Neuronal stem cell (in vitro differentiated cells): ENCODE measurements at regions not wholly inside any gene's neighbourhood (a gene's known extent, or its start where the extent isn't known, plus 50 kb on each side); places are given as distances from the start of the nearest gene placed in this dataset.

Source experiments
- DNase-seq: peaks from one replicate; pipeline ENCODE4 v3.0.0-alpha.2; 2013; ENCODE audit warnings: low spot score
- H2AFZ ChIP-seq: one replicate; pipeline ENCODE4 v1.6.1; 2013; ENCODE audit warnings: mild to moderate bottlenecking, low read length, inconsistent platforms
- H2AK5ac ChIP-seq: 2 replicates; pipeline ENCODE4 v1.6.1; 2013; ENCODE audit warnings: low read depth, mild to moderate bottlenecking, inconsistent platforms, low read length, moderate library complexity, mixed read lengths
- H2BK120ac ChIP-seq: 2 replicates; pipeline ENCODE4 v1.6.1; 2013; ENCODE audit warnings: low read depth, mild to moderate bottlenecking, inconsistent platforms, low read length, moderate library complexity, mixed read lengths
- H2BK12ac ChIP-seq: one replicate; pipeline ENCODE4 v1.6.1; 2013; ENCODE audit warnings: low read length, inconsistent platforms
- H2BK15ac ChIP-seq: 2 replicates; pipeline ENCODE4 v1.6.1; 2013; ENCODE audit warnings: mild to moderate bottlenecking, low read length, inconsistent platforms, mixed read lengths
- H2BK5ac ChIP-seq: one replicate; pipeline ENCODE4 v1.6.1; 2013; ENCODE audit warnings: inconsistent platforms, mild to moderate bottlenecking, low read length, moderate library complexity
- H3K14ac ChIP-seq: one replicate; pipeline ENCODE4 v1.6.1; 2013; ENCODE audit warnings: low read length, inconsistent platforms
- H3K18ac ChIP-seq: 2 replicates; pipeline ENCODE4 v1.6.1; 2013; ENCODE audit warnings: low read length, inconsistent platforms
- H3K23ac ChIP-seq: 2 replicates; pipeline ENCODE4 v1.6.1; 2013; ENCODE audit warnings: low read depth, mild to moderate bottlenecking, mixed read lengths, low read length, inconsistent platforms; ENCODE audit not compliant: poor library complexity
- H3K27ac ChIP-seq: replicated peaks from 3 replicates; pipeline ENCODE4 v1.5.1; 2013; ENCODE audit warnings: low read length, inconsistent platforms
- H3K27me3 ChIP-seq, 3 experiments: 2 replicates each; pipeline ENCODE4 v1.6.1; 2013; ENCODE audit warnings: low read length in 3 of 3, mild to moderate bottlenecking in 2 of 3, inconsistent platforms in 1 of 3, low read depth in 1 of 3, mixed read lengths in 1 of 3, moderate library complexity in 1 of 3; ENCODE audit not compliant: control insufficient read depth in 3 of 3, insufficient read depth in 3 of 3
- H3K36me3 ChIP-seq, 2 donors: replicated peaks in 1 of 2; 2 replicates each; pipeline ENCODE4 v1.6.1; 2013; ENCODE audit warnings: low read length in 2 of 2; ENCODE audit not compliant: control insufficient read depth in 2 of 2, insufficient read depth in 2 of 2
- H3K4ac ChIP-seq: 2 replicates; pipeline ENCODE4 v1.6.1; 2013; ENCODE audit warnings: inconsistent platforms, mild to moderate bottlenecking, low read length, moderate library complexity
- H3K4me1 ChIP-seq, 2 donors: 1 replicate in 1 of 2; 2 replicates in 1 of 2; pipeline ENCODE4 v1.6.1; 2013; ENCODE audit warnings: low read length in 2 of 2, low read depth in 1 of 2; ENCODE audit not compliant: control insufficient read depth in 2 of 2, insufficient read depth in 1 of 2
- H3K4me2 ChIP-seq: one replicate; pipeline ENCODE4 v1.6.1; 2013; ENCODE audit warnings: mild to moderate bottlenecking, low read length, inconsistent platforms; ENCODE audit not compliant: insufficient read depth, poor library complexity, severe bottlenecking
- H3K4me3 ChIP-seq, 2 donors: 2 replicates each; pipeline ENCODE4 v1.5.1; 2013; ENCODE audit warnings: low read length in 2 of 2, mild to moderate bottlenecking in 2 of 2, inconsistent platforms in 1 of 2, moderate library complexity in 1 of 2
- H3K79me1 ChIP-seq: one replicate; pipeline ENCODE4 v1.6.1; 2013; ENCODE audit warnings: low read depth, mild to moderate bottlenecking, inconsistent platforms, low read length, moderate library complexity
- H3K9ac ChIP-seq: one replicate; pipeline ENCODE4 v1.6.1; 2013; ENCODE audit warnings: mild to moderate bottlenecking, low read depth, low read length, inconsistent platforms; ENCODE audit not compliant: poor library complexity
- H3K9me3 ChIP-seq, 2 donors: replicated peaks in 1 of 2; 2 replicates each; pipeline versions ENCODE3 to v1.6.1; 2013; ENCODE audit warnings: low read length in 2 of 2, mild to moderate bottlenecking in 2 of 2, inconsistent platforms in 1 of 2, low read depth in 1 of 2, mixed read lengths in 1 of 2, moderate library complexity in 1 of 2; ENCODE audit not compliant: control insufficient read depth in 2 of 2, insufficient read depth in 1 of 2
- H4K8ac ChIP-seq: one replicate; pipeline ENCODE4 v1.6.1; 2013; ENCODE audit warnings: low read depth, mild to moderate bottlenecking, inconsistent platforms, low read length, moderate library complexity
- H4K91ac ChIP-seq: one replicate; pipeline ENCODE4 v1.6.1; 2013; ENCODE audit warnings: low read length, low read depth, mild to moderate bottlenecking, inconsistent platforms; ENCODE audit not compliant: poor library complexity
- WGBS, 2 donors: extraction: QIAGEN DNeasy Blood & Tissue Kit; methylation state at CpG; one replicate each; pipeline ENCODE4 v1.1.7; 2013; ENCODE audit warnings: missing lambda C conversion rate in 2 of 2, mixed read lengths in 1 of 2; ENCODE audit not compliant: insufficient read length in 2 of 2, insufficient replicate concordance in 1 of 2; ENCODE audit errors: extremely low coverage in 2 of 2; 5-methylcytosine and 5-hydroxymethylcytosine counted together

DNA sequence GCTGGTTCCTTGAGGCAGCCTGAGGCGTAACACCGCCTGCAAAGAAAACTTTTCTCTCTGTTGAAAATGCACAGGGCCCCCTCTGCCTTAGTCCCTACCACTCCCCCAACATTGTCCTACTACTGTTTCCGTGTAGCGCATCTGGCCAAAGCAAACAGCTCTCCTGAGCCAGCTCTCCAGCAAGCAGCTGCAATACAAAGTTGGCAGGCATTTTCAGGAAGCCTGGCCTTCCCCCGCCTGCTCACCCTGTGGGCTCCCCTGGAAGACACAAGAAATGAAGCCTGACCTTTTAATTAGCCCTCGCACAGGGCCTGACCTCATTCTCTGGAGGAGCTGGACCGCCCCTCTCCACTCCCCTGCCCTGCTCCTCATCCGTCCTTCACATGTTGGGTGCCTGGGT lies 66.7 kb downstream of the SOX9 start:
- Histone ChIP-seq H3K4ac (no peak overlapping the region), H3K18ac (peak overlapping the region; percentile 60), H3K27ac (peak overlapping the region; percentile 38), H3K23ac (no peak overlapping the region), H2BK15ac (no peak overlapping the region), H4K91ac (no peak overlapping the region), H3K4me2 (no peak overlapping the region), H3K36me3 (peaks cover 0 to 2% of the 10 kb centered on the region in 2 donors), H2BK12ac (no peak overlapping the region), H4K8ac (no peak overlapping the region), H2BK5ac (no peak overlapping the region), H3K4me3 (no peak overlapping the region), H2BK120ac (no peak overlapping the region), H3K14ac (no peak overlapping the region), H3K9me3 (peaks cover 0 to 10% of the 10 kb centered on the region in 2 donors), H2AK5ac (no peak overlapping the region), H3K4me1 (peaks cover 0 to 20% of the 10 kb centered on the region in 2 donors), H3K27me3 (no peaks in the 10 kb centered on the region), H3K9ac (no peak overlapping the region), H3K79me1 (no peaks in the 10 kb centered on the region), H2AFZ (no peak overlapping the region)
- no CpG with 5 or more reads among the region's 8 CpGs for WGBS, 2 donors
- peak; percentile 24 for DNase-seq

DNA sequence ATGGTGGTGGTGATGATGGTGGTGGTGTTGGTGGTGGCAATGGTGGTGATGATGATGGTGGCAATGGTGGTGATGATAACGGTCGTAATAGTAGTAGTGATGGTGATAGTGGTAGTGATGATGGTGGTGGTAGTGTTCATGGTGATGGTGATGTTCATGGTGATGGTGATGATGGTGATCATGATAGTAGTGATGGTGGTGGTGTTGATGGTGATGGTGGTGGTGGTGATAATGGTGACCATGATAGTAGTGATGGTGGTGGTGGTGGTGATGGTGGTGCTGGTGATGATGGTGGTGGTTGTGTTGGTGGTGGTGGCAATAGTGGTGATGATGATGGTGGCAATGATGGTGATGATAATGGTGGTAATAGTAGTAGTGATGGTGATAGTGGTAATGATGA lies 68.0 kb downstream of the SOX9 start:
- H3K23ac ChIP-seq = no peak overlapping the region
- H3K79me1 ChIP-seq = no peaks in the 10 kb centered on the region
- peaks cover 0 to 17% of the 10 kb centered on the region in 2 donors for H3K4me1 ChIP-seq
- H3K18ac ChIP-seq = no peak overlapping the region
- H3K14ac ChIP-seq = no peak overlapping the region
- H2BK5ac ChIP-seq = no peak overlapping the region
- WGBS, 2 donors = no CpG with 5 or more reads among the region's 2 CpGs
- H3K4ac ChIP-seq = no peak overlapping the region
- DNase-seq = no peak
- H2BK12ac ChIP-seq = no peak overlapping the region
- no peak overlapping the region for H3K27ac ChIP-seq
- peaks cover 0 to 2% of the 10 kb centered on the region in 2 donors for H3K36me3 ChIP-seq
- H3K4me3 ChIP-seq = peak overlapping the region in 1 of 2 donors; percentile 44
- H2AFZ ChIP-seq = no peak overlapping the region
- H4K91ac ChIP-seq = no peak overlapping the region
- peaks cover 0 to 10% of the 10 kb centered on the region in 2 donors for H3K9me3 ChIP-seq
- no peak overlapping the region for H2BK15ac ChIP-seq
- no peaks in the 10 kb centered on the region for H3K27me3 ChIP-seq
- H2BK120ac ChIP-seq = no peak overlapping the region
- no peak overlapping the region for H4K8ac ChIP-seq
- H3K4me2 ChIP-seq = no peak overlapping the region
- no peak overlapping the region for H2AK5ac ChIP-seq
- no peak overlapping the region for H3K9ac ChIP-seq

DNA sequence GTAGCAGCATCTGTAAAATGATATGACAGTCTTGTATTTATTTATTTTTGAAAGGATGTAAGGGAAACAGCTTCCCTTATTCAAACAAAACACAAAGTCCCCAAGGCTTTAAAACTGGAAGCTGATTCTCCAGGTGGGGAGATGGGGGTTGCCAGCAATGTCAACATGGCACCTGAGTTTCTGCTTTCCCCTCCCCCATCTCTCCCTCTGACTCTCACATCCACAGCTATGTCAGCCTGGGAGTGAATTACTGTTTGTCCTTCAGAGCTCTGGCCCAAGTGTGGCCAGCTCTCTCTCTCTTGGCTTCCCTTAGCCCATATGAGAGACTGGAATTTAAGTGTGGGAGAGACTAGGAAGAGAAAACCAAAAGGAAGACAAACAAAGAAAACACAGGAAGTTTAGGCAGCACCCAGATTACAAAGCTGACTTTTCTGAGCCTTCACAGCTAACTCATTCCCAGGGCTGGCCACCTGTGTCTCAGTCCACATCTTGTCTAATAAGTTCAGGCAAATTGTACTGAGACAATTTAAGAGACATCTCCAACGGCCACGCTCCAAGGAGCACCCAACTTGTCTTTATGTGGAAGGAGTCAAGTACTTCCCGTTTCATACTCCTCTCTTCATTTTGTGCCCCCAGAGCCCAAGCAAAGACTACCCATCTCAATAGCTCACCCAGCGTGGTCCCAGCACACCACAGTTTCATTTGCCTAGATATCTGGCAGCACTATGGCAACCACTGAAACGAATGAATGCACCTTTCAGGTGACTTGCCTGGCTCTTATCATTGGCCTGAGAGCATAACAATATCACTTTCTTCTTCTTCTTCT lies 69.2 kb downstream of the SOX9 start:
- H2BK120ac ChIP-seq = no peak overlapping the region
- no peak for DNase-seq
- H3K79me1 ChIP-seq = no peaks in the 10 kb centered on the region
- no peak overlapping the region for H3K9ac ChIP-seq
- peaks cover 0 to 17% of the 10 kb centered on the region in 2 donors for H3K4me1 ChIP-seq
- H3K23ac ChIP-seq = no peak overlapping the region
- H3K18ac ChIP-seq = peak overlapping the region; percentile 32
- H3K14ac ChIP-seq = no peak overlapping the region
- H3K4me2 ChIP-seq = no peak overlapping the region
- no peak overlapping the region for H2AK5ac ChIP-seq
- H2BK15ac ChIP-seq = no peak overlapping the region
- H2AFZ ChIP-seq = no peak overlapping the region
- no peak overlapping the region for H2BK12ac ChIP-seq
- no peak overlapping the region for H2BK5ac ChIP-seq
- WGBS, 2 donors = no CpG with 5 or more reads among the region's 5 CpGs
- peaks cover 0 to 10% of the 10 kb centered on the region in 2 donors for H3K9me3 ChIP-seq
- H3K27ac ChIP-seq = no peak overlapping the region
- H3K4ac ChIP-seq = no peak overlapping the region
- H3K36me3 ChIP-seq = peaks cover 0 to 2% of the 10 kb centered on the region in 2 donors
- H4K91ac ChIP-seq = no peak overlapping the region
- no peak overlapping the region for H4K8ac ChIP-seq
- H3K4me3 ChIP-seq = no peak overlapping the region
- no peaks in the 10 kb centered on the region for H3K27me3 ChIP-seq

DNA sequence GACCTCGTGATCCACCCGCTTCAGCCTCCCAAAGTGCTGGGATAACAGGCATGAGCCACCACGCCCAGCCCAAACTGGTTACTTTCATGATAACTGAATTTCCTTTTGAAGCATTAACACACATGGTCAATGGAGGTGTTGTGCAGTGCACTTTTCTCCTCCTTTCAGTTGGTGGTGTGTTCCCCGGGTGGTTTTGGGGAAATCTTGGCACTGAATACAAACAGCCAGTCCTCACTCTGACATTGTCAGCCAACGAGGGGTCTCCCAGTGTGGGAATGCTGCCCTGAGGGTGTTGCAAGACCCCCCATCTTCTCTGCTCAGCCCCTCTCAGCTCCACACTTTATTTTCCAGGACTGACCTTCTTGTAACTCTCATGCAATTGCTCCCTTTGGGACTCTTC lies 70.5 kb downstream of the SOX9 start:
- no CpG with 5 or more reads among the region's 5 CpGs for WGBS, 2 donors
- Histone ChIP-seq H2BK12ac (no peak overlapping the region), H3K27me3 (no peaks in the 10 kb centered on the region), H3K9ac (no peak overlapping the region), H3K23ac (no peak overlapping the region), H4K91ac (no peak overlapping the region), H3K27ac (no peak overlapping the region), H2AK5ac (no peak overlapping the region), H3K4ac (no peak overlapping the region), H3K9me3 (peaks cover 0 to 10% of the 10 kb centered on the region in 2 donors), H2BK15ac (no peak overlapping the region), H4K8ac (no peak overlapping the region), H3K79me1 (no peaks in the 10 kb centered on the region), H3K4me2 (no peak overlapping the region), H3K4me1 (peaks cover 0 to 12% of the 10 kb centered on the region in 2 donors), H2BK5ac (no peak overlapping the region), H2BK120ac (no peak overlapping the region), H2AFZ (no peak overlapping the region), H3K14ac (no peak overlapping the region), H3K4me3 (no peak overlapping the region), H3K36me3 (peaks cover 0 to 2% of the 10 kb centered on the region in 2 donors), H3K18ac (peak overlapping the region; percentile 22)
- no peak for DNase-seq
